GM19240 (cell line): ENCODE measurements at regions not wholly inside any gene's neighbourhood (a gene's known extent, or its start where the extent isn't known, plus 50 kb on each side); places are given as distances from the start of the nearest gene placed in this dataset.

Experiments
- DNase-seq: peaks from one replicate; pipeline ENCODE4 v3.0.0; 2011; ENCODE audit warnings: low spot score; ENCODE audit not compliant: insufficient read length

DNA sequence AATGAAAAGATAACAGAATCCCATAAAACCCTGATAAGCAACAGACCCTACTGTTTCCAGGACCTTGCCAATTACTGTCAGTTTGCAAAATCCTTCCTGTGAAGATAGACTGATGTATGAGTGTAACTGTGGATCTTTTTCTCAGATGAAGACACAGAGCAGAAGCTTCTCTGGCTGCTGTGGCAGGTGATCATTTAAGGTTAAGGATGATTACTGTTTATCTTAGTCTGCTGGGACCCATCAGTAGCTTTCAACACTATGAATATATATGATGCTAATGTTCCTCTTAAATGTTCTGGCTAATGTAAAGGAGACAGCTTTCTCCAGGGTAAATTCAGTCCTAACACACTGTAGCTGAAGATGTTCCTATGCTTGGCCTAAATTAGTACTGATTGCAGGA, 56.0 kb upstream of the CTTNBP2 start:
- DNase-seq, result no peak

DNA sequence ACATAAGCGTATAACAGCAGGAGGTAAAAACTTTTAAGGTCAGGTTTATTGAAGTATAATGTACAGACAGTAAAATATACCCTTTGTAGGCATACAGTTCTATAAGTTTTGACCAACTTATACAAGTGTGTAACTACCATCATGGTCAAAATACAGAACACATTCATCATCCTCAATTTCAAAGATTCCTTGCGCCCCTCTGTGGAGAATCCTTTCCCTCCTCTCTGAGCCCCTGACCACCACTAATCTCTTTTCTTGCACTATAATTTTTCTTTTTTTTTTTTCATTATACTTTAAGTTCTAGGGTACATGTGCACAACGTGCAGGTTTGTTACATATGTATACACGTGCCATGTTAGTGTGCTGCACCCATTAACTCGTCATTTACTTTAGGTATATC, 58.1 kb upstream of the CTTNBP2 start:
- no peak for DNase-seq

DNA sequence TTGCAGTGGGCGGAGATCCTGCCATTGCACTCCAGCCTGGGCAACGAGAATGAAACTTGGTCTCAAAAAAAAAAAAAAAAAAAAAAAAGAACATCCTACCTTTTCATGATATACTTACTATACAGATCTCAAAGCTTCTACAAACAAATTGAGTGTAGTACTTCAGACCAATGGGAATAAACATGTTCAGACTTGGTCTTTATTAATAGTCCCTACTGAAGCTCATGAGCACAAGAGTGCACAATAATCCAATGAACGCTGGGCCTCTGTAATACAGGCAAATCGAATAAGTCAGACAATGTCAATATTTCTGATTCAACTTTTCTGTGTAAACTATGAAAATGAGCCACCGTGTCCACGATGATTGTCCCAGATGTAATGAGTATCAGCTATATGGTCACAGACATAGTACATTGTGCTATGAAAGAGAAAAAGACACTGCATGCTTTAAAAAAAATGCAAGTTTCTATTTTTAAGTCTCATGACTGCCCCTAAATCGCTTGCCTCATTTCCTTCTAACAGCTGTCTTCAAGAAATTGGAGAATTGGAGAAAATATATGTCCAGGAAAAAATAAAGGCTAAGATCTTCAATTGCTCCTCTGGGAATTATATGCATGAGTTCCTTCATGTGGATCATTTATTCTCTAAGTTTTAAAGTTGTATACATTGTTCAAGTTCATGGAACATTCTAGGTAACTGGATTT, 64.0 kb upstream of the CTTNBP2 start:
- no peak for DNase-seq

DNA sequence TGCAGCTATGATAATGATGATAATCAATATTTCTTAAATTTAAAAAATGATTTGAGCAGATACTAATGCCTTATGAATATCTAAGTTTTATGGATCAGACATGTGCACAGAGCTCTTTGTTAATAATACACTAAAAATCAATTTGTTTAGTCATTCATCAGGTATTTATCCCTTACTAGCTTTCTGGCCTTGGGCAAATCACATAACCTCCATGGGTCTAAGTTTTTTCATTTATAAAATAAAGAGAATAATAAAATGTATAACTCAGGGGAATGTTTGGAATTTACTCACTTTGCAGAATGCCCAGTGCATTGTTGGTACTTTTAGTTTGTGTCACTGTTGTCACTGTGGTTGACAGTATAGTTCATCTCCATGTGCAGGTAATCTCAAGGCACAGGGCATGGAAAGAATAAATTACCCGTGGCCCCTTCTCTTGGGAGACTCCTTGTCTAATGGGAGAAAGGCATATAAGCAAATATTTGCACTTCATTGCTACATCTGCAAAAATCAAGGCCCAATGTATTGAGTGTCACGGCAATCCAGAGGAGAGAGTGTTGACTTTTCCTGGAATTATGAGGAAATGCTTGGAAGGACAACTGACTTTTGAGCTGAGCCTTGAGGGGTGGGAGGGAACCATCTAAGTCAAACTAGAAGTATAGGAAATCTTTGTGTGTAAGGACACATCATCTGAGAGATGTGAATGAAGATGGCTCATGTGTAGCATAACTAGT, 64.7 kb upstream of the CTTNBP2 start:
- DNase-seq, result no peak

DNA sequence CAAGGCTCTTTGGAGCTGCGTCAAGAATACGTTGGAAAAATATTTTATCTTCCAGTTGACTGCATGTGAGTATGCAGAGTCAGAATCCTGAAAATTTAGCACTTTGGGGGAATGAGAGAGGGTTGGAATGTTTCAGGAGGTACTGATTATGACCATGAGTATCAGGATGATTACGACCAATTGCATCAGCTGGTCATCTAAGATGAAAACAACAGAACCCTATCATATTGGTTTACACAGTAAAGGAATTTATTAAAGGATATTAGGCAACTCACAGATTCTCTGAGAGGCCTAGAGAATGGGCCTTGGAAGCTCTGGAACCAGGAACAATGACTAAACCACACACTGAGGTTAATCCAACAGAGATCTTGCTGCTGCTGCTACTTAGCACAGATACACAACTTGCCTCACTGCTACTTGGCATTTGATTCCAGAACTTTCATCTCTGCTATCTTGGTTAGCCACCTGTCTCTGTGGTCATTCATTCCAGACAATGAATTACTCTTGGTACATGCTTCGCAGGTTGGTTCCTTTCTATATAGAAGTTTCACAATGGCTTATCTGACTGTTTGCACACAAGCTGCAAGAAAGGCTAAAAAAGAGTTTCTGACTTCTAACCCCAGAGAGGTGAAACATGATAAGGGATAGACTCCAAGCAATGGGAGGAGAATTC, 68.0 kb upstream of the CTTNBP2 start:
- DNase-seq, result no peak

DNA sequence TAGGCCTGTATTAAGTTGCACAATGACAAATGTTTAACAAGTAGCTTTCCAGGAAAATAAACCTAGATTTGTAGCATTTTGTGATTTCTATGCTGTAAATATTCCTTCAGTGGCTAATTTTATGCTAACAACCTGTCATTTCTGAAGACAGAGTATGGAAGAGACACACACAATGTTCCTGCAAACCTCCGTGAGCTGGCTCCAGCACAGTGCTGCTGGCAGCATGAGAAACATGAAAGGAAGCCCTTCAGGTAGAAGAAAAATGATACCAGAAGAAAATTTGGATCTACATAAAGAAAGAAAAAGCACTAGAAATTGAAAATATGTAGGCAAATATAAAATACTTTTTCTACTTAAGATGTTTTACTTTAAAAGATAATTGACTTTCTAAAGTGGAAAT, 69.5 kb upstream of the CTTNBP2 start:
- no peak for DNase-seq

DNA sequence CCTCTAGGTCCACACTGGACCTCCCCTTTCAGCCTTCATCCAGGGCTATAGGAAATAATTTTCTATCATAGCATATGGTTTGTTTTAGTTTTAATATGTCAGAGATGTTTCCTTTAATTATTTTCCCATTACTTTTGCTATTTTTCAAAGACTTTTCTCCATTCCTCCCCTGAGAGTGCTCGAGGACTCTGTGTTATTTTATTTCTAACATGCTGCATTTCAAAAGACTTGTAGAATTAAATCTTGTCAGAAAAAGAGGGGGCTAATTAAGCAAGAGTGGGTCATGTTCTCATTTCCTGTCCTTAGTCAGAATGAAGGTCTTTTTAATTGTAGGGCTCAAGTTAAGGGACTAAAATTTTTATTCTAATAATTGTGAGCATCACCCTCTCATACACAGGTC, 71.6 kb upstream of the CTTNBP2 start:
- DNase-seq, result no peak

DNA sequence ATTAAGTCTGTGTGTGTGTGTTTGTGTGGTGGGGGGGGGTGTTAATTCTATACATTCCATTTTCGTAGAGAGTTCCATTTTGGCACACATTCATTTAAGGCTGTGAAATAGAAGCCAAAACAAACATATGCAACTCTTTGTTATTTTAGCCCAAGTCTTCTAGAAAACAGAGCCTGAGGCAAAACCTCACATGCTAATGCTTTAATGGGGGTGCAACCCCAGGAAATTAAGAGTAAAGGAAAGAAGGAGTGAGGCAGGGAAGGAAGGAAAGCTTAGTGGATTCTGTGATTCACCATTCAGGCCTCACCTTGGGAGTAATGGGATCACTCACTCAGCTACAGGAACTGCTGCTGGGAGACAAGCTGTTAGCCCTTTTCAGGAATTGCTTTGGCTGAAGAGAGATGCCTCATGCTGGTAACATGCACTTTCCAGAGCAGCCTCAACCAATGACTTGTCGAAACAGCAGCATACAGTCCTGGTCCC, 73.0 kb upstream of the CTTNBP2 start:
- DNase-seq, result no peak

DNA sequence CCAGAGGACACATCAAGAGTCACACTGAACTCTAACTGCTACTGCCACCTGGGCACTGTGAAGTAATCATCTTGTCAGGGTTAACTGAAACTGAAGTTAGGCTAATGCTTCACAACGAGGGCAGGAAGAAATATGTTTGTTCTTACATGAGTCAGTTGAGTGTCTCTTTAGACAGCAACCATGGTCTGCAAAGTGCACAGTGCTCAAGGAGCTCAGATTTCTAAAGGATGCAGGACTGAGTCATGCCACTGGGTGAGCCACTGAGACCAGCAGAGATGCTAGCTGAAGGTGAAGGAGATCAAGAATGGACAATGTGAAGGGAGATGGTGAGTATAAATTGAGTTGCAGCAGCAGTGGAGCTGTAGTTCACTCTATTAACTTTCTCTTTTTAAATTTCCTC, 76.0 kb upstream of the CTTNBP2 start:
- DNase-seq, result no peak

DNA sequence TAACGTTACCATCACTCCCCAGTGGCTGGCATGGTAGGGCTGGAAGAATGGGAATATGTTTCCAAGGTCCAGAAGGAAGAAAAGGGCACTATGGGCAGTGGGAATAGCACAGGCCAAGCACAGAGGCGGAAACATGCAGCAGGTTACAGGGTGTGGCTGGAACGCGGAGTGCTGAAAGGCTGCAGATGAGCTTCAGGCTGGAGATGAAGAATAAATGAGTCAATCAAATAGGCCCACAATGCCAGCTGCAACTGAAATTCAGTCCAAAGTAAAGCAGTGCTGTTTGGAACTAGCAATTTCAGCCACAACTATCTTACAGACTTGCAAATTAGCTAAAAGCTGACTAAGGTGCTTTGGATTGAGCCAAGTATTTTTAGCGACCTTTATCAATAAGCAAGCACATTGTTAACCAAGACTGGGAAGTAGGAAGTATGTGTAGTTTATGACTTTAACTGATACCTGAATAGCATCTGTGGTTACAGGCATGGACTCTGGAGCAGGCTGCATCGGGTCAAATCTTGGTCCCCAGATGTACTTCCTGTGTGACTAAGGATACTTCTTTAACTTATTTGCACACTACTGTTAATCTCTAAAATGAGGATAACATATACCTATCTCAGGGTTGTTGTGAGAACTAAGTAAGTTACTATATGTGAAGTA, 77.5 kb upstream of the CTTNBP2 start:
- DNase-seq, result no peak

DNA sequence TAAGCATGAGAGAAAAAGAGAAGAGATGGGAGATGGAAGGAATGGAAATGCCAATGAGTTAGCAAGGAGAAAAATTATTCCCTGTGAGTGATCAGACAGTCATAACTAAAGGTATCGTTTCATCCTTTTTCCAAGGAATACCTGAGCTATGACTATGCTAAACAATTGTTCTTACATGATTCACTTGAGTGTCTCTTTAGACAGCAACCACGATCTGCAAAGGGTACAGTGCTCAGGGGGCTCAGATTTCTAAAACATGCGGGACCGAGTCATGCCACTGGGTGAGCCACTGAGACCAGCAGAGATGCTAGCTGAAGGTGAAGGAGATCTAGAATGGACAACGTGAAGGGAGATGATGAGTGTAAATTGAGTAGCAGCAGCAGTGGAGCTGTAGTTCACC, 78.0 kb upstream of the CTTNBP2 start:
- DNase-seq, result no peak

DNA sequence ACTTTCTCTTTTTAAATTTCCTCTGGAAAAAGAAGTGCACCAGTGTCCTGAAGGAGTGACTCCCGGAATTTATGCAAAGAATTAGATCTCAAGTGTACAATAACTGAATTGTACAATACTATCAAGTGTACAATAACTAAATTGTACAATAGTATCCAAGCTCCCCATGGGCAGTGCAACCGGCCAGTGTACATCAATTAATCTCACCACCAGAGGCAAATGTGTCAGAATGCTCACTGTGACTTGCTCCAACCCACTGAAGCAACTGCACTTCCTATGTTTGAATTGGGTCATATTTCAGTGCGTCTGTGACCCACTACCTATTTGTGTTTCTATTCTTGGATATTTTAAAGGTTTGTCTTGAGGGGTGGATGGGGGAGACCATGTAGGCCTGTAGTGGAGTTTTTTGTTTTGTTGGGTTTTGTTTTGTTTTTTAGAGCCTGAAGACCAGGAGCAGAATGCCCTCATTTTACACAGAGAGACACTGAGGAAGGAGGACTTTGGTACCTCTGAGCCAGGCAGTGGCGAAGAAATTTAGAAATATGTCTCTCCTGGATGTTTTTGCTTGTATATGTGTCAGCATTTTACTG, 78.5 kb upstream of the CTTNBP2 start:
- DNase-seq, result no peak

DNA sequence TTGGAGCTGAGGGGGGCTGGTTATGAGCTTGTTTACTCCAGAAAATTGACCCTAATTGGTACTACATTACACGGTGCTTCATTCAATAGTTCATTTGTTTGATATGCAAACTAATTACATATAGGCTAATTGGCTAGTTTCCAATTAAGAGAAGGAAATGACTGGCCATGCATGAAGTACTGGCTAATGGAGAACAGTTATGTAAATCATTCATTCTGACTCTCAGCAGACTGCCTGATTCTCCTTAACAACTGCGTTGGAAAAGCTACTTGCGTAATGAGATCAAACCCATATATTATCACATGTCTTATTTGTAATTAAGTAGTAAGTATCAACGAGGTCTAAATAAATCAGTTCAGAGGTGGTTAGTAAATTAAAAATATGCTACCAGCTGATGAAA, 81.8 kb upstream of the CTTNBP2 start:
- no peak for DNase-seq

DNA sequence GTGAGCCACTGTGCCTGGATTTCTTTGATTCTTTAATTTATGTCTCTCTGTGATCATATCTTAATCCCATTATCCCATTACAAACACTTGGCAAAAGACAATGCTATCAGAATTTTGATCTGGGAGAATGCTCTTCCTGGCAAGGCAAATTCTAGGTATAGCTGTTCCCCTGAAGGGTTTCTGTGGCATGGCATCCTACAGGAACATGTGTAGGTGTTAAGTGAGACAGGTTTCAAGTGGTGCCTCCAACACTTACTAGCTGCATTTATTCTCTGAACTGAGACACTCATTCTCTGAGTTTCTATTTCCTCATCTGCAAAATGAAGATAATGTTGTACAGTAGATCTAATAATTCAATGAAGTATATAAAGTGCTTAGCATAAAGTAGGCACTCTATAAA, 87.1 kb upstream of the CTTNBP2 start:
- DNase-seq, result no peak

DNA sequence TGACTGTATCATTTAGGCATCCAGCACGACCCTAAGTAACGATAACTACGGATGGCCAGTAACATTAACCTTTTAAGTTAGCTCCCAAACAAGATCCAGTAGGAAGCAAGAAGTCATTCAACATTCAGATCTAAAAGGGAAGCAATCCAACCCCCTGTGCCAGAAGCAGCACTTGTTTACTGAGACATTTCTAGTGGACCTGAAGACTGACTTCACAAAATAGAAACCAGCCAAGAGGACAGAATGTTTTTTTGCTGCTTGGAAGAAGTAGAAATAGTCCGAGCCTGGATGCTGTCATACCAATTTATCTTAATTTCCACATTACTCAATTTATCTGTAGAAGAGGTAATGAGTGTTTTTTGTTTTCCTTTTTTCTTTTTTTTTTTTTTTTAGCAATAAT, 88.0 kb upstream of the CTTNBP2 start:
- no peak for DNase-seq

DNA sequence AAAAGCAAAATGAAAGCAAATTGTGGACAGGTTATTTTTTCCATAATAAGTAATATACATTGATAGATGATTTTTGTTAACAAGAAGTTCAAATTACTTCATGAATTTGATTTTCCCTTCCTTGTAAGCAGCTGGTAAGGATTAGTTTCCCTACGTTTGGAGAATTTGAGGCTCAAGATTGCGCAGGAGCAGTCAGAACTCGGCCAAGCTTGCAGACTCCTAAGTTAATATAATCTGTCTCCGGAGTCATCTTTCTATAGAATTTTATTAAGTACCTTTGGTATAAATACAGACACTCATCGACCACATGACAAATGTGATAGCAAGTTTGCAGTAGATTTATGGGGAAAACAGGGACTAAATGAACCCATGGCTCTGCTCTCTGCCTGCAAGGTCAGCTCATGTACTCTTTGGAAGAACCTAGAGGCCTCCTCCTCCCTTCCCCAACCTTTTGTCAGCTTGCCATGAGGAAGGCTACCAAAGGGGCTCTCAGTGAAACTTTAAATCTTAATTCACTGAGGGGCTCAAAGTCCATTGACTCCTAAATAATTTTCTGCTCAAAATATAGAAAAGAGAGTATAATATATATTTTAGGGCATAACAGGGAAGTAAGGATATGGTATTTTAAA, 89.2 kb upstream of the CTTNBP2 start:
- no peak for DNase-seq

DNA sequence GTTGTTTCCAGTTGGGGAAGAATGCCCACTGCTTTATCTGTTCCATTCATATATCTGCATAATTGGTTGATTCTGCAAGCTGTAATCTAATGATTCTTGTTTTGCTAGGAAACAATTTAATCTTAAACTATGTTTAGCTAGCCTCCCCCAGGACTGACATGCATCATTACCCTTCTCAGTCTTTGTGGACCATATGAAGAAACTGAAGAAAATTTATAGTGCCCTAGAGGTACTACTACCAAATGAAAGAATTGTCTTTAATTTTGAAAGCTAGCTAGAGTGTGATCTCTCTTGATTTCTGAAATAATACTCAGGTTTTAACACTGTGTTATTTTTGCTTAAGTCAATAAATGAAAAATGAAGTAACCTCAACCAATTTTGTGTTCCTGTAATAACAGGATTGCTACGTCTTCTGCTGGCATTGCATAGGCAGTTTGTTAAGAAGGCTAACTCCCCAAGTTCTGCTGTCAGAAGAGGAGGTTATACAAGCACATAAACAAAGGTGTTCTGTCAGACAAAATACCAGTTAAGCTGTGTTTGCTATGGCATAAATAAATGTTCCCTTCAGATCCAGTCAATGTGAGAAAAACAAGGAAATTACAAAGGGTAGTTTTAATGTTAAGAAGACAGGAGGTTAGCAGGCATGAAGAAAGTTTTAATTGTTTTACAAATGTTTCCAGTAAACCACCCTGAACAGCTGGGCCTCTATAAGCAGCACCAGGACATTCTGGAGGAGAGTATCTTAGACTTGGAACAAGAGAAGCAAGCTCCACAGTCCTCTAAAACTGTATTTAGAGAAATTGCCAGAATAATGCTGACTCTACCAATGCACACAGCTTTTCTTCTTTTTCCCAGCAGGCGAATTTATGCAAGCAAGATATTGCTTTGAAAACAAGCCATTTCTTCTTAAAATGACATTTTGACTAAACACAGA, 90.3 kb upstream of the CTTNBP2 start:
- DNase-seq, result no peak

DNA sequence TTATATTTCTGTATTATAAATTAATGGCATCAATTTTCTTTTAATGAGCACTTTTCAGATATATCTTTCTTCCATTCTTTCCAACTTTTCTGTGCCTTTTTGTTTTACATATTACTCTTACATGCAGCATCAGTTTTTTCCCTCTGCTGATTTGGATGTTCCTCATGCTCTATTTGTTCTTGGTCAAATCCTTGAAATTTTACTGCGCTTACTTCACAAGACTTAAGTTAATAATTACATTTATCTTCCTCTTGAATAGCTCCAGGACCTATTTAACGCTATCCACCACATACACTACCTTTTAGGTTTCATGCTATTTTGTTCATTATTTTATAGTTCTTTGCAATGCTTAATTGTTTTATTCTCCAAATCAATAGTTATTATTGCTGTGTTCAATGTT, 97.6 kb upstream of the CTTNBP2 start:
- DNase-seq, result no peak

DNA sequence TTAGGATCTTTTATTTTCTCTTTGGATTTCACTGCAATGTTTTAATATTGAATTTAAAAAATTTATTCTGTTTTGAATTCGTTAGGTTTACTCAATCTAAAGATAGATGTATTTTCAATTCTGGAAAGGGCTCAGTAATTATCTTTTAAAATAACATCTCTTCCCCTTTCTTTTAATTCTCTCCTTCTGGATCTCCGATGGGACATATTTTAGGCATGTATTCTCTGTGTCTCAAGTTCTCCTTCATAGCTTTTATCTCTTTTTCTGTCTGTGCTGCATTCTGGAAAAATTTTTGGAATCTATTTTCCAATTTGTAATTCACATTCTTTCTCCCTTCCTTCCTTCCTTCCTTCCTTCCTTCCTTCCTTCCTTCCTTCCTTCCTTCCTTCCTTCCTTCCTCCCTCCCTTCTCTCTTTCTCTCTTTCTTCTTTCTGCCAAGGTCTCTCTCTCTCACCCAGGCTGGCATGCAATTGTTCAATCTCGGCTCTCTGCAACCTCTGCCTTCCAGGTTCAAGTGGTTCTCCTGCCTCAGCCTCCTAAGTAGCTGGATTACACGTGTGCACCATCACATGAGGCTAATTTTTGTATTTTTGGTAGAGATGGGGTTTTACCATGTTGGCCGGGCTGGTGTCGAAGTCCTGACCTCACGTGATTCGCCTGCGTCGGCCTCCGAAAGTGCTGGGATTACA, 98.5 kb upstream of the CTTNBP2 start:
- no peak for DNase-seq

DNA sequence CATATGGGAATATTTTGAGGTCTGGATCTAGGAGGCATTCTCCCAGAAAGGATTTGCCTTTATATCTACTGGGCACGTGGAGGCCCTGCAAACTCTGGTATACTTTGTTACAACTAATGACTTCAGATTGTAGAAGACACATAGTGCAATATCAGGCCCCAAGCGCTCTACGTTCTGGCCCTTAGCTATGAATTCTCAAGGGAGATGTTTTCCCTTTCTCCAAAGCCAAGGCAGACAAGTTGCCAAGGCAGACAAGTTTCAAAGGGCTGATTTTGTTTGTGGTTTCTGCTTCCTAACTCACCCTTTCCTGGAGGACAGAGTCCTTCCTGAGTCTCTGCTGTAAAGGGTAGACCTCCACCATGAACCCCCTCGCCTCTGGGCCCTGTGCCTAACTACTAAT, 99.4 kb upstream of the CTTNBP2 start:
- no peak for DNase-seq
